ENCODE measurements at regions not wholly inside any gene's neighbourhood (a gene's known extent, or its start where the extent isn't known, plus 50 kb on each side); places are given as distances from the start of the nearest gene placed in this dataset.

DNA sequence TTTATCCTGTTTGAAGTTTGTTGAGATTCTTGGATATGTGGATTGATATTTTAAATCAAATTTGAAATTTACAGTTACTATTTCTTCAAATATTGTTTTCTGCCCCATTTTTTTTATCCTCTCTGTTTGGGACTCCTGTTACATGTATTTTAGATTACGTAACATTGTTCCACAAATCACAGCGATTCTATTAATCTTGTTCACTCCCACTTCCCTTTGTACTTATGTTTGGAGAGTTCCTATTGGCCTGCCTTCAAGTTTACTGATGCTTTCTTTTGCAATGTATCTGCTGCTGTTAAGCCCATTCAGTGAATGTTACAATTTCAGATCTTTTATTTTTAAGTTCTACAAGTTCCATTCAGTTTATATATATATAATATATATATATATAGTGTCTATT lies 288.3 kb upstream of the TNRC6C start:
- TF ChIP-seq, protein P1, sequence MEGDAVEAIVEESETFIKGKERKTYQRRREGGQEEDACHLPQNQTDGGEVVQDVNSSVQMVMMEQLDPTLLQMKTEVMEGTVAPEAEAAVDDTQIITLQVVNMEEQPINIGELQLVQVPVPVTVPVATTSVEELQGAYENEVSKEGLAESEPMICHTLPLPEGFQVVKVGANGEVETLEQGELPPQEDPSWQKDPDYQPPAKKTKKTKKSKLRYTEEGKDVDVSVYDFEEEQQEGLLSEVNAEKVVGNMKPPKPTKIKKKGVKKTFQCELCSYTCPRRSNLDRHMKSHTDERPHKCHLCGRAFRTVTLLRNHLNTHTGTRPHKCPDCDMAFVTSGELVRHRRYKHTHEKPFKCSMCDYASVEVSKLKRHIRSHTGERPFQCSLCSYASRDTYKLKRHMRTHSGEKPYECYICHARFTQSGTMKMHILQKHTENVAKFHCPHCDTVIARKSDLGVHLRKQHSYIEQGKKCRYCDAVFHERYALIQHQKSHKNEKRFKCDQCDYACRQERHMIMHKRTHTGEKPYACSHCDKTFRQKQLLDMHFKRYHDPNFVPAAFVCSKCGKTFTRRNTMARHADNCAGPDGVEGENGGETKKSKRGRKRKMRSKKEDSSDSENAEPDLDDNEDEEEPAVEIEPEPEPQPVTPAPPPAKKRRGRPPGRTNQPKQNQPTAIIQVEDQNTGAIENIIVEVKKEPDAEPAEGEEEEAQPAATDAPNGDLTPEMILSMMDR (conservative IDR thresholded peaks at IDR 0.05) = no peak
- TF ChIP-seq ZFX (IDR thresholded peaks at IDR 0.05) = no peak

All from C4-2B (cell line).